IMR-90 (cell line): ENCODE measurements at regions not wholly inside any gene's neighbourhood (a gene's known extent, or its start where the extent isn't known, plus 50 kb on each side); places are given as distances from the start of the nearest gene placed in this dataset.

ENCODE experiments used
- ATAC-seq: fragments of 200-7000 bp; cut with Tn5 transposase; 2 replicates; pipeline ENCODE4 v1.9.1; 2020; ENCODE audit warnings: low read depth, mild to moderate bottlenecking, moderate library complexity
- BruUV-seq: library from RNA; stranded (reverse); fragments of 400-500 nt; replicated peaks from 2 replicates; lab custom pipeline; 2021; lab: Mats Ljungman, UMichigan
- CTCF ChIA-PET: fragments of 300-600 bp; formaldehyde crosslinking; extraction: SDS; loops from one replicate; lab custom pipeline; 2021; ENCODE audit warnings: antibody characterized with exemption; lab: Yijun Ruan, JAX
- POLR2A ChIA-PET: fragments of 300-600 bp; sonication (Branson Sonifier 250); formaldehyde crosslinking; loops from one replicate; lab custom pipeline; 2022; ENCODE audit warnings: antibody characterized with exemption; ENCODE audit not compliant: unreplicated experiment; lab: Charles Lee
- DNase-seq: peaks from one replicate; pipeline ENCODE4 v3.0.0; 2013
- H2AFZ ChIP-seq: replicated peaks from 2 replicates; pipeline ENCODE3; 2013; ENCODE audit warnings: low read length, mild to moderate bottlenecking; ENCODE audit not compliant: poor library complexity
- H2AK5ac ChIP-seq: 2 replicates; pipeline ENCODE4 v1.6.1; 2013; ENCODE audit warnings: low read depth, low read length, inconsistent platforms
- H2AK9ac ChIP-seq: replicated peaks from 2 replicates; pipeline ENCODE3; 2013; ENCODE audit warnings: mild to moderate bottlenecking, low read depth, low read length, moderate library complexity; ENCODE audit not compliant: poor library complexity
- H2BK120ac ChIP-seq: 2 replicates; pipeline ENCODE4 v1.6.1; 2013; ENCODE audit warnings: low read depth, low read length, inconsistent platforms
- H2BK15ac ChIP-seq: 3 replicates; pipeline ENCODE4 v1.6.1; 2013; ENCODE audit warnings: low read depth, low read length, inconsistent platforms
- H2BK20ac ChIP-seq: 2 replicates; pipeline ENCODE4 v1.6.1; 2013; ENCODE audit warnings: low read depth, mild to moderate bottlenecking, inconsistent platforms, low read length, moderate library complexity
- H2BK5ac ChIP-seq: 2 replicates; pipeline ENCODE4 v1.6.1; 2013; ENCODE audit warnings: mild to moderate bottlenecking, low read depth, low read length, inconsistent platforms; ENCODE audit not compliant: poor library complexity, severe bottlenecking
- H3K14ac ChIP-seq: replicated peaks from 2 replicates; pipeline ENCODE4 v1.6.1; 2013; ENCODE audit warnings: low read depth, low read length, inconsistent platforms
- H3K18ac ChIP-seq: 2 replicates; pipeline ENCODE4 v1.6.1; 2013; ENCODE audit warnings: low read depth, low read length, control low read depth
- H3K23ac ChIP-seq: 2 replicates; pipeline ENCODE4 v1.6.1; 2013; ENCODE audit warnings: low read depth, low read length, inconsistent platforms
- H3K27ac ChIP-seq: 2 replicates; pipeline ENCODE4 v1.5.1; 2013; ENCODE audit warnings: mild to moderate bottlenecking, control low read depth, low read length; ENCODE audit not compliant: insufficient read depth
- H3K27me3 ChIP-seq: 2 replicates; pipeline ENCODE4 v1.6.1; 2013; ENCODE audit warnings: low read length; ENCODE audit not compliant: control insufficient read depth, insufficient read depth
- H3K36me3 ChIP-seq: 2 replicates; pipeline ENCODE4 v1.6.1; 2013; ENCODE audit warnings: low read length, mixed read lengths; ENCODE audit not compliant: control insufficient read depth, insufficient read depth
- H3K4ac ChIP-seq: 2 replicates; pipeline ENCODE4 v1.6.1; 2013; ENCODE audit warnings: low read depth, low read length, inconsistent platforms
- H3K4me1 ChIP-seq: 2 replicates; pipeline ENCODE4 v1.6.1; 2013; ENCODE audit warnings: low read length, mixed read lengths; ENCODE audit not compliant: control insufficient read depth, insufficient read depth
- H3K4me2 ChIP-seq: 2 replicates; pipeline ENCODE4 v1.6.1; 2013; ENCODE audit warnings: low read depth, mild to moderate bottlenecking, control low read depth, low read length, moderate library complexity
- H3K4me3 ChIP-seq: 2 replicates; pipeline ENCODE4 v1.5.1; 2013; ENCODE audit warnings: low read depth, mild to moderate bottlenecking, control low read depth, low read length, moderate library complexity; ENCODE audit not compliant: insufficient read depth
- H3K56ac ChIP-seq: 2 replicates; pipeline ENCODE4 v1.6.1; 2013; ENCODE audit warnings: low read length, inconsistent platforms; ENCODE audit not compliant: insufficient read depth; ENCODE audit errors: extremely low read depth
- H3K79me1 ChIP-seq, 2 experiments: 2 replicates each; pipeline ENCODE4 v1.6.1; 2013; ENCODE audit warnings: low read length in 2 of 2, inconsistent platforms in 1 of 2, low read depth in 1 of 2
- H3K9ac ChIP-seq: 2 replicates; pipeline ENCODE4 v1.6.1; 2013; ENCODE audit warnings: low read depth, low read length, control low read depth
- H3K9me1 ChIP-seq: 2 replicates; pipeline ENCODE4 v1.6.1; 2013; ENCODE audit warnings: low read length, inconsistent platforms; ENCODE audit not compliant: insufficient read depth
- H3K9me3 ChIP-seq: 2 replicates; pipeline ENCODE4 v1.6.1; 2013; ENCODE audit warnings: low read length; ENCODE audit not compliant: control insufficient read depth, insufficient read depth
- H4K20me1 ChIP-seq: 2 replicates; pipeline ENCODE4 v1.6.1; 2013; ENCODE audit warnings: low read length, inconsistent platforms; ENCODE audit not compliant: insufficient read depth
- H4K5ac ChIP-seq: 2 replicates; pipeline ENCODE4 v1.6.1; 2013; ENCODE audit warnings: mild to moderate bottlenecking, low read depth, low read length, control low read depth
- H4K8ac ChIP-seq, 2 experiments: 2 replicates each; pipeline ENCODE4 v1.6.1; 2013; ENCODE audit warnings: low read depth in 2 of 2, low read length in 2 of 2, control low read depth in 1 of 2, inconsistent platforms in 1 of 2
- H4K91ac ChIP-seq: 2 replicates; pipeline ENCODE4 v1.6.1; 2013; ENCODE audit warnings: low read depth, low read length, inconsistent platforms; ENCODE audit not compliant: insufficient read depth
- BHLHE40 ChIP-seq: fragments of 150-350 bp; IDR thresholded peaks from 2 replicates; pipeline ENCODE4 v1.6.1; 2016; ENCODE audit warnings: mild to moderate bottlenecking, low read depth, low read length
- CEBPB ChIP-seq: IDR thresholded peaks from 2 replicates; pipeline ENCODE4 v1.6.1; 2012; ENCODE audit warnings: low read depth, low read length, improper control_type of control experiment
- CHD1 ChIP-seq: IDR thresholded peaks from 2 replicates; pipeline ENCODE4 v1.6.1; 2012; ENCODE audit warnings: low read depth, low read length, improper control_type of control experiment
- CTCF ChIP-seq: conservative IDR thresholded peaks from 2 replicates; pipeline ENCODE4 v1.5.1; 2012; ENCODE audit warnings: mild to moderate bottlenecking, low read depth, low read length, improper control_type of control experiment
- ELK1 ChIP-seq: fragments of 150-350 bp; IDR thresholded peaks from 2 replicates; pipeline ENCODE4 v1.6.1; 2016; ENCODE audit warnings: low read depth, mild to moderate bottlenecking, low read length, moderate library complexity, borderline replicate concordance
- FOS ChIP-seq: fragments of 150-350 bp; IDR thresholded peaks from 2 replicates; pipeline ENCODE4 v1.6.1; 2016; ENCODE audit warnings: low read depth, low read length
- MAFK ChIP-seq: IDR thresholded peaks from 2 replicates; pipeline ENCODE4 v1.6.1; 2012; ENCODE audit warnings: low read depth, low read length, improper control_type of control experiment
- MAZ ChIP-seq: IDR thresholded peaks from 2 replicates; pipeline ENCODE4 v1.6.1; 2012; ENCODE audit warnings: low read depth, mild to moderate bottlenecking, low read length, improper control_type of control experiment, moderate library complexity, borderline replicate concordance
- MXI1 ChIP-seq: IDR thresholded peaks from 2 replicates; pipeline ENCODE4 v1.6.1; 2012; ENCODE audit warnings: low read depth, mild to moderate bottlenecking, low read length, moderate library complexity, borderline replicate concordance
- NFE2L2 ChIP-seq: fragments of 150-350 bp; IDR thresholded peaks from 2 replicates; pipeline ENCODE4 v1.6.1; 2016; ENCODE audit warnings: low read depth, mild to moderate bottlenecking, low read length
- POLR2A ChIP-seq: IDR thresholded peaks from 2 replicates; pipeline ENCODE4 v1.6.1; 2012; ENCODE audit warnings: mild to moderate bottlenecking, low read depth, low read length
- RAD21 ChIP-seq: IDR thresholded peaks from 2 replicates; pipeline ENCODE4 v1.6.1; 2012; ENCODE audit warnings: low read length, improper control_type of control experiment
- RCOR1 ChIP-seq: IDR thresholded peaks from 2 replicates; pipeline ENCODE4 v1.6.1; 2012; ENCODE audit warnings: mild to moderate bottlenecking, low read length, improper control_type of control experiment; ENCODE audit not compliant: insufficient replicate concordance
- RFX5 ChIP-seq: IDR thresholded peaks from 2 replicates; pipeline ENCODE4 v1.8.0; 2012; ENCODE audit warnings: low read depth, mild to moderate bottlenecking, low read length, moderate library complexity
- SMC3 ChIP-seq: fragments of 150-350 bp; IDR thresholded peaks from 2 replicates; pipeline ENCODE4 v1.6.1; 2016; ENCODE audit warnings: low read depth, mild to moderate bottlenecking, antibody characterized with exemption, low read length, moderate library complexity
- USF2 ChIP-seq: fragments of 150-350 bp; IDR thresholded peaks from 2 replicates; pipeline ENCODE4 v1.6.1; 2017; ENCODE audit warnings: mild to moderate bottlenecking, antibody characterized with exemption, low read length, low read depth
- dilution Hi-C: fragments of 300-500 bp; cut with HindIII; formaldehyde crosslinking; loops from one replicate; pipeline ENCODE4 v1.14.3; 2018; ENCODE audit warnings: low sequenced_read_pairs; ENCODE audit not compliant: unreplicated experiment
- in situ Hi-C: fragments of 300-500 bp; cut with MboI; formaldehyde crosslinking; loops from 3 replicates; pipeline ENCODE4 v1.14.3; 2019; ENCODE audit warnings: low sequenced_read_pairs, inconsistent platforms, mixed read lengths
- intact Hi-C: fragments of 100-400 bp; cut with micrococcal nuclease; formaldehyde crosslinking; loops from 2 replicates; pipeline ENCODE4 v1.10.0; 2022

GRCh38 chr2:215542690-215543089 is 106.8 kb upstream of the FN1 start:
- no peak for TF ChIP-seq RFX5
- no peak for TF ChIP-seq SMC3
- no peak for TF ChIP-seq BHLHE40
- no peak for TF ChIP-seq MXI1
- TF ChIP-seq CTCF: no peak
- no peak for TF ChIP-seq FOS
- no peak for TF ChIP-seq ELK1
- TF ChIP-seq RCOR1: no peak
- TF ChIP-seq RAD21: no peak
- no peak for TF ChIP-seq CHD1
- no peak for TF ChIP-seq USF2
- no peak for TF ChIP-seq POLR2A
- no peak for TF ChIP-seq CEBPB
- TF ChIP-seq MAFK: no peak
- no peak for TF ChIP-seq NFE2L2
- no peak for TF ChIP-seq MAZ

More at GRCh38 chr2:215542690-215543089, 106.8 kb upstream of the FN1 start:
- no peak overlapping the region for H3K27ac ChIP-seq
- H3K56ac ChIP-seq: no peak overlapping the region
- no peak overlapping the region for H2BK5ac ChIP-seq
- H3K36me3 ChIP-seq: no peaks in the 10 kb centered on the region
- no peak overlapping the region; the same call in 1 of the 2 replicates for H4K91ac ChIP-seq
- POLR2A ChIA-PET: no interaction called here
- no peak overlapping the region for H2AK5ac ChIP-seq
- no peak overlapping the region for H2AK9ac ChIP-seq
- H3K4me2 ChIP-seq: no peak overlapping the region
- no peaks in the 10 kb centered on the region for H3K79me1 ChIP-seq
- no TSS peak for BruUV-seq
- H4K5ac ChIP-seq: no peak overlapping the region
- H3K18ac ChIP-seq: no peak overlapping the region; the same call in 1 of the 2 replicates
- CTCF ChIA-PET: no interaction called here
- H2AFZ ChIP-seq: no peak overlapping the region
- DNase-seq: no peak
- H3K9ac ChIP-seq: no peak overlapping the region
- H2BK20ac ChIP-seq: no peak overlapping the region; the same call in 1 of the 2 replicates
- no peak overlapping the region; the same call in 1 of the 2 replicates for H3K14ac ChIP-seq
- ATAC-seq: no peak
- H4K20me1 ChIP-seq: no peaks in the 10 kb centered on the region
- no peak overlapping the region for H2BK120ac ChIP-seq
- intact Hi-C loops: no loop called here
- H3K23ac ChIP-seq: no peak overlapping the region
- H3K9me3 ChIP-seq: no peaks in the 10 kb centered on the region
- H3K4ac ChIP-seq: no peak overlapping the region
- dilution Hi-C loops: no loop called here
- H3K4me1 ChIP-seq: peaks cover 7% of the 10 kb centered on the region
- H3K4me3 ChIP-seq: no peak overlapping the region
- in situ Hi-C loops: no loop called here
- no peak overlapping the region for H2BK15ac ChIP-seq
- no peak overlapping the region for H4K8ac ChIP-seq
- H3K9me1 ChIP-seq: no peaks in the 10 kb centered on the region; the same call in 1 of the 2 replicates
- H3K27me3 ChIP-seq: no peaks in the 10 kb centered on the region
